Panc1 (cell line): ENCODE measurements at regions not wholly inside any gene's neighbourhood (a gene's known extent, or its start where the extent isn't known, plus 50 kb on each side); places are given as distances from the start of the nearest gene placed in this dataset.

Experiments used
- ATAC-seq: fragments of 200-7000 bp; cut with Tn5 transposase; 2 replicates; pipeline ENCODE4 v1.9.1; 2020; ENCODE audit warnings: mild to moderate bottlenecking, moderate library complexity
- BruUV-seq: library from RNA; stranded (reverse); fragments of 400-500 nt; replicated peaks from 2 replicates; lab custom pipeline; 2021; lab: Mats Ljungman, UMichigan
- CTCF ChIA-PET: fragments of 300-600 bp; sonication (Branson Sonifier 250); formaldehyde crosslinking; loops from one replicate; lab custom pipeline; 2022; ENCODE audit warnings: antibody characterized with exemption; lab: Charles Lee
- POLR2A ChIA-PET: fragments of 300-600 bp; sonication (Branson Sonifier 250); formaldehyde crosslinking; loops from one replicate; lab custom pipeline; 2022; ENCODE audit warnings: antibody characterized with exemption; lab: Charles Lee
- DNase-seq: peaks from one replicate; pipeline ENCODE4 v3.0.0-alpha.2; 2010; ENCODE audit warnings: low read depth, low spot score
- H3K27ac ChIP-seq: 2 replicates; pipeline ENCODE4 v1.5.1; 2011; ENCODE audit warnings: mild to moderate bottlenecking, low read length, inconsistent platforms
- H3K27me3 ChIP-seq: fragments of 200-500 bp; sonication (Bioruptor generic); 2 replicates; pipeline ENCODE4 v1.6.0; 2014; ENCODE audit warnings: low read length, inconsistent platforms; ENCODE audit not compliant: control insufficient read depth, insufficient read depth
- H3K36me3 ChIP-seq: fragments of 200-500 bp; sonication (Bioruptor generic); 2 replicates; pipeline ENCODE4 v1.5.1; 2014; ENCODE audit warnings: inconsistent platforms, mild to moderate bottlenecking, low read length, moderate library complexity; ENCODE audit not compliant: control insufficient read depth, insufficient read depth
- H3K4me1 ChIP-seq: 2 replicates; pipeline ENCODE4 v1.5.1; 2011; ENCODE audit warnings: inconsistent platforms, mild to moderate bottlenecking, low read length, moderate library complexity; ENCODE audit not compliant: control insufficient read depth, insufficient read depth
- H3K4me3 ChIP-seq, 2 experiments: 2 replicates each; pipeline ENCODE4 v1.5.1; 2011 to 2012; ENCODE audit warnings: low read depth in 2 of 2, low read length in 2 of 2, mild to moderate bottlenecking in 2 of 2, inconsistent platforms in 1 of 2, moderate library complexity in 1 of 2
- H3K9me3 ChIP-seq: fragments of 200-500 bp; sonication (Bioruptor generic); 2 replicates; pipeline ENCODE4 v1.5.1; 2014; ENCODE audit warnings: low read depth, mild to moderate bottlenecking, inconsistent platforms, low read length, moderate library complexity; ENCODE audit not compliant: control insufficient read depth, insufficient read depth
- POLR2AphosphoS5 ChIP-seq: IDR thresholded peaks from 2 replicates; pipeline ENCODE4 v1.6.1; 2012; ENCODE audit warnings: mild to moderate bottlenecking, low read depth, low read length, moderate library complexity
- SIN3A ChIP-seq: IDR thresholded peaks from 2 replicates; pipeline ENCODE4 v1.6.1; 2012; ENCODE audit warnings: low read depth, mild to moderate bottlenecking, low read length, moderate library complexity, borderline replicate concordance; ENCODE audit not compliant: insufficient read depth
- TCF7L2 ChIP-seq: IDR thresholded peaks from 2 replicates; pipeline ENCODE4 v1.6.1; 2011; ENCODE audit warnings: mild to moderate bottlenecking, low read depth, low read length, inconsistent platforms
- in situ Hi-C: cut with HindIII; loops from 2 replicates; pipeline ENCODE4 v1.10.0; 2016; ENCODE audit warnings: low sequenced_read_pairs, low pct_unique_long_range_greater_than_20kb
- intact Hi-C: fragments of 100-400 bp; cut with micrococcal nuclease; formaldehyde crosslinking; loops from one replicate; pipeline ENCODE4 v1.10.0; 2022; ENCODE audit not compliant: unreplicated experiment
- TF ChIP-seq, protein P1 (sequence below), 2 experiments: IDR thresholded peaks; 2 replicates each; pipeline ENCODE4 v1.6.1; 2011 to 2012; ENCODE audit warnings: low read depth in 2 of 2, control low read depth in 1 of 2, low read length in 1 of 2, mild to moderate bottlenecking in 1 of 2, moderate library complexity in 1 of 2; ENCODE audit not compliant: insufficient read depth in 1 of 2
- TF ChIP-seq, protein P2 (sequence below): fragments of 450-650 bp; IDR thresholded peaks from 2 replicates; pipeline ENCODE4 v1.5.1; 2017; ENCODE audit warnings: mild to moderate bottlenecking

GRCh38 chr13:106260352-106260751, 275.1 kb downstream of the EFNB2 start:
- DNase-seq (no peak), ATAC-seq (no peak)
- no peak for TF ChIP-seq TCF7L2
- TF ChIP-seq, protein P1, sequence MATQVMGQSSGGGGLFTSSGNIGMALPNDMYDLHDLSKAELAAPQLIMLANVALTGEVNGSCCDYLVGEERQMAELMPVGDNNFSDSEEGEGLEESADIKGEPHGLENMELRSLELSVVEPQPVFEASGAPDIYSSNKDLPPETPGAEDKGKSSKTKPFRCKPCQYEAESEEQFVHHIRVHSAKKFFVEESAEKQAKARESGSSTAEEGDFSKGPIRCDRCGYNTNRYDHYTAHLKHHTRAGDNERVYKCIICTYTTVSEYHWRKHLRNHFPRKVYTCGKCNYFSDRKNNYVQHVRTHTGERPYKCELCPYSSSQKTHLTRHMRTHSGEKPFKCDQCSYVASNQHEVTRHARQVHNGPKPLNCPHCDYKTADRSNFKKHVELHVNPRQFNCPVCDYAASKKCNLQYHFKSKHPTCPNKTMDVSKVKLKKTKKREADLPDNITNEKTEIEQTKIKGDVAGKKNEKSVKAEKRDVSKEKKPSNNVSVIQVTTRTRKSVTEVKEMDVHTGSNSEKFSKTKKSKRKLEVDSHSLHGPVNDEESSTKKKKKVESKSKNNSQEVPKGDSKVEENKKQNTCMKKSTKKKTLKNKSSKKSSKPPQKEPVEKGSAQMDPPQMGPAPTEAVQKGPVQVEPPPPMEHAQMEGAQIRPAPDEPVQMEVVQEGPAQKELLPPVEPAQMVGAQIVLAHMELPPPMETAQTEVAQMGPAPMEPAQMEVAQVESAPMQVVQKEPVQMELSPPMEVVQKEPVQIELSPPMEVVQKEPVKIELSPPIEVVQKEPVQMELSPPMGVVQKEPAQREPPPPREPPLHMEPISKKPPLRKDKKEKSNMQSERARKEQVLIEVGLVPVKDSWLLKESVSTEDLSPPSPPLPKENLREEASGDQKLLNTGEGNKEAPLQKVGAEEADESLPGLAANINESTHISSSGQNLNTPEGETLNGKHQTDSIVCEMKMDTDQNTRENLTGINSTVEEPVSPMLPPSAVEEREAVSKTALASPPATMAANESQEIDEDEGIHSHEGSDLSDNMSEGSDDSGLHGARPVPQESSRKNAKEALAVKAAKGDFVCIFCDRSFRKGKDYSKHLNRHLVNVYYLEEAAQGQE (IDR thresholded peaks at IDR 0.05; ENCODE audit: insufficient read depth in 1 of 2, low read depth in 2 of 2, low read length in 1 of 2) = no peak
- TF ChIP-seq SIN3A = no peak
- TF ChIP-seq, protein P2, sequence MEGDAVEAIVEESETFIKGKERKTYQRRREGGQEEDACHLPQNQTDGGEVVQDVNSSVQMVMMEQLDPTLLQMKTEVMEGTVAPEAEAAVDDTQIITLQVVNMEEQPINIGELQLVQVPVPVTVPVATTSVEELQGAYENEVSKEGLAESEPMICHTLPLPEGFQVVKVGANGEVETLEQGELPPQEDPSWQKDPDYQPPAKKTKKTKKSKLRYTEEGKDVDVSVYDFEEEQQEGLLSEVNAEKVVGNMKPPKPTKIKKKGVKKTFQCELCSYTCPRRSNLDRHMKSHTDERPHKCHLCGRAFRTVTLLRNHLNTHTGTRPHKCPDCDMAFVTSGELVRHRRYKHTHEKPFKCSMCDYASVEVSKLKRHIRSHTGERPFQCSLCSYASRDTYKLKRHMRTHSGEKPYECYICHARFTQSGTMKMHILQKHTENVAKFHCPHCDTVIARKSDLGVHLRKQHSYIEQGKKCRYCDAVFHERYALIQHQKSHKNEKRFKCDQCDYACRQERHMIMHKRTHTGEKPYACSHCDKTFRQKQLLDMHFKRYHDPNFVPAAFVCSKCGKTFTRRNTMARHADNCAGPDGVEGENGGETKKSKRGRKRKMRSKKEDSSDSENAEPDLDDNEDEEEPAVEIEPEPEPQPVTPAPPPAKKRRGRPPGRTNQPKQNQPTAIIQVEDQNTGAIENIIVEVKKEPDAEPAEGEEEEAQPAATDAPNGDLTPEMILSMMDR = no peak
- TF ChIP-seq POLR2AphosphoS5 = no peak
- in situ Hi-C loops (no loop called here), intact Hi-C loops (no loop called here)
- Histone ChIP-seq H3K27me3 (no peaks in the 10 kb centered on the region), H3K27ac (no peak overlapping the region), H3K4me1 (no peaks in the 10 kb centered on the region), H3K4me3 (no peak overlapping the region), H3K36me3 (no peaks in the 10 kb centered on the region), H3K9me3 (no peaks in the 10 kb centered on the region)
- CTCF ChIA-PET = no interaction called here
- POLR2A ChIA-PET = no interaction called here
- no TSS peak for BruUV-seq

GRCh38 chr13:106259928-106260327, 275.5 kb downstream of the EFNB2 start:
- intact Hi-C loops = no loop called here

More at GRCh38 chr13:106259928-106260327, 275.5 kb downstream of the EFNB2 start:
- H3K4me1 ChIP-seq = no peaks in the 10 kb centered on the region
- ChIA-PET CTCF (no interaction called here), POLR2A (no interaction called here)
- no TSS peak for BruUV-seq
- H3K27me3 ChIP-seq = no peaks in the 10 kb centered on the region
- no peak overlapping the region for H3K4me3 ChIP-seq
- DNase-seq (no peak), ATAC-seq (no peak)
- no peaks in the 10 kb centered on the region for H3K36me3 ChIP-seq
- in situ Hi-C loops = no loop called here
- H3K27ac ChIP-seq = no peak overlapping the region
- no peaks in the 10 kb centered on the region for H3K9me3 ChIP-seq
- TF ChIP-seq TCF7L2 = no peak
- TF ChIP-seq, protein P1 (IDR thresholded peaks at IDR 0.05; ENCODE audit: insufficient read depth in 1 of 2, low read depth in 2 of 2, low read length in 1 of 2) = no peak
- TF ChIP-seq, protein P2 = no peak
- no peak for TF ChIP-seq SIN3A
